ENCODE measurements at regions not wholly inside any gene's neighbourhood (a gene's known extent, or its start where the extent isn't known, plus 50 kb on each side); places are given as distances from the start of the nearest gene placed in this dataset.

GRCh38 chr4:156638925-156639605, 332.5 kb downstream of the PDGFC start (continued):
- TF ChIP-seq STAT1 (IDR thresholded peaks at IDR 0.05; ENCODE audit: unreplicated experiment), result no peak

GRCh38 chr4:156638334-156638733, 333.3 kb downstream of the PDGFC start:
- Mint-ChIP-seq H3K9me3 (no peaks in the 10 kb centered on the region), H3K4me3 (no peak overlapping the region), H3K4me1 (peaks cover 23% of the 10 kb centered on the region), H3K27ac (peak overlapping the region; percentile 32; the same call in 1 of the 2 replicates), H3K36me3 (ENCODE audit: low read depth) (no peaks in the 10 kb centered on the region), H3K27me3 (ENCODE audit: insufficient read depth, low read depth, poor library complexity) (no peaks in the 10 kb centered on the region)
- H3K79me2 ChIP-seq (replicated peaks; ENCODE audit: insufficient read depth), result no peaks in the 10 kb centered on the region
- peak overlapping the region; percentile 11; the same call in 1 of the 2 replicates for H3K4me2 ChIP-seq
- TF ChIP-seq EZH2phosphoT487 (IDR thresholded peaks at IDR 0.05; ENCODE audit: unreplicated experiment) (no peak), STAT1 (IDR thresholded peaks at IDR 0.05; ENCODE audit: unreplicated experiment) (no peak), EZH2 (IDR thresholded peaks at IDR 0.05; ENCODE audit: low read depth, unreplicated experiment) (no peak), CREB1 (CRISPR knock-in tag; IDR thresholded peaks at IDR 0.05; ENCODE audit: low read depth) (no peak), ZNF331 (CRISPR knock-in tag; IDR thresholded peaks at IDR 0.05; ENCODE audit: low read depth) (no peak), ZNF114 (CRISPR knock-in tag; IDR thresholded peaks at IDR 0.05) (no peak), ETS1 (IDR thresholded peaks at IDR 0.05) (no peak), JUNB (IDR thresholded peaks at IDR 0.05; ENCODE audit: unreplicated experiment) (no peak), REST (IDR thresholded peaks at IDR 0.05; ENCODE audit: unreplicated experiment) (no peak), POLR2AphosphoS5 (IDR thresholded peaks at IDR 0.05; ENCODE audit: low read depth) (no peak), NANOG (IDR thresholded peaks at IDR 0.05; ENCODE audit: borderline replicate concordance) (no peak)
- TF ChIP-seq, protein P1, sequence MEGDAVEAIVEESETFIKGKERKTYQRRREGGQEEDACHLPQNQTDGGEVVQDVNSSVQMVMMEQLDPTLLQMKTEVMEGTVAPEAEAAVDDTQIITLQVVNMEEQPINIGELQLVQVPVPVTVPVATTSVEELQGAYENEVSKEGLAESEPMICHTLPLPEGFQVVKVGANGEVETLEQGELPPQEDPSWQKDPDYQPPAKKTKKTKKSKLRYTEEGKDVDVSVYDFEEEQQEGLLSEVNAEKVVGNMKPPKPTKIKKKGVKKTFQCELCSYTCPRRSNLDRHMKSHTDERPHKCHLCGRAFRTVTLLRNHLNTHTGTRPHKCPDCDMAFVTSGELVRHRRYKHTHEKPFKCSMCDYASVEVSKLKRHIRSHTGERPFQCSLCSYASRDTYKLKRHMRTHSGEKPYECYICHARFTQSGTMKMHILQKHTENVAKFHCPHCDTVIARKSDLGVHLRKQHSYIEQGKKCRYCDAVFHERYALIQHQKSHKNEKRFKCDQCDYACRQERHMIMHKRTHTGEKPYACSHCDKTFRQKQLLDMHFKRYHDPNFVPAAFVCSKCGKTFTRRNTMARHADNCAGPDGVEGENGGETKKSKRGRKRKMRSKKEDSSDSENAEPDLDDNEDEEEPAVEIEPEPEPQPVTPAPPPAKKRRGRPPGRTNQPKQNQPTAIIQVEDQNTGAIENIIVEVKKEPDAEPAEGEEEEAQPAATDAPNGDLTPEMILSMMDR (conservative IDR thresholded peaks at IDR 0.05; ENCODE audit: low read depth in 2 of 2), result no peak
- TF ChIP-seq, protein P2, sequence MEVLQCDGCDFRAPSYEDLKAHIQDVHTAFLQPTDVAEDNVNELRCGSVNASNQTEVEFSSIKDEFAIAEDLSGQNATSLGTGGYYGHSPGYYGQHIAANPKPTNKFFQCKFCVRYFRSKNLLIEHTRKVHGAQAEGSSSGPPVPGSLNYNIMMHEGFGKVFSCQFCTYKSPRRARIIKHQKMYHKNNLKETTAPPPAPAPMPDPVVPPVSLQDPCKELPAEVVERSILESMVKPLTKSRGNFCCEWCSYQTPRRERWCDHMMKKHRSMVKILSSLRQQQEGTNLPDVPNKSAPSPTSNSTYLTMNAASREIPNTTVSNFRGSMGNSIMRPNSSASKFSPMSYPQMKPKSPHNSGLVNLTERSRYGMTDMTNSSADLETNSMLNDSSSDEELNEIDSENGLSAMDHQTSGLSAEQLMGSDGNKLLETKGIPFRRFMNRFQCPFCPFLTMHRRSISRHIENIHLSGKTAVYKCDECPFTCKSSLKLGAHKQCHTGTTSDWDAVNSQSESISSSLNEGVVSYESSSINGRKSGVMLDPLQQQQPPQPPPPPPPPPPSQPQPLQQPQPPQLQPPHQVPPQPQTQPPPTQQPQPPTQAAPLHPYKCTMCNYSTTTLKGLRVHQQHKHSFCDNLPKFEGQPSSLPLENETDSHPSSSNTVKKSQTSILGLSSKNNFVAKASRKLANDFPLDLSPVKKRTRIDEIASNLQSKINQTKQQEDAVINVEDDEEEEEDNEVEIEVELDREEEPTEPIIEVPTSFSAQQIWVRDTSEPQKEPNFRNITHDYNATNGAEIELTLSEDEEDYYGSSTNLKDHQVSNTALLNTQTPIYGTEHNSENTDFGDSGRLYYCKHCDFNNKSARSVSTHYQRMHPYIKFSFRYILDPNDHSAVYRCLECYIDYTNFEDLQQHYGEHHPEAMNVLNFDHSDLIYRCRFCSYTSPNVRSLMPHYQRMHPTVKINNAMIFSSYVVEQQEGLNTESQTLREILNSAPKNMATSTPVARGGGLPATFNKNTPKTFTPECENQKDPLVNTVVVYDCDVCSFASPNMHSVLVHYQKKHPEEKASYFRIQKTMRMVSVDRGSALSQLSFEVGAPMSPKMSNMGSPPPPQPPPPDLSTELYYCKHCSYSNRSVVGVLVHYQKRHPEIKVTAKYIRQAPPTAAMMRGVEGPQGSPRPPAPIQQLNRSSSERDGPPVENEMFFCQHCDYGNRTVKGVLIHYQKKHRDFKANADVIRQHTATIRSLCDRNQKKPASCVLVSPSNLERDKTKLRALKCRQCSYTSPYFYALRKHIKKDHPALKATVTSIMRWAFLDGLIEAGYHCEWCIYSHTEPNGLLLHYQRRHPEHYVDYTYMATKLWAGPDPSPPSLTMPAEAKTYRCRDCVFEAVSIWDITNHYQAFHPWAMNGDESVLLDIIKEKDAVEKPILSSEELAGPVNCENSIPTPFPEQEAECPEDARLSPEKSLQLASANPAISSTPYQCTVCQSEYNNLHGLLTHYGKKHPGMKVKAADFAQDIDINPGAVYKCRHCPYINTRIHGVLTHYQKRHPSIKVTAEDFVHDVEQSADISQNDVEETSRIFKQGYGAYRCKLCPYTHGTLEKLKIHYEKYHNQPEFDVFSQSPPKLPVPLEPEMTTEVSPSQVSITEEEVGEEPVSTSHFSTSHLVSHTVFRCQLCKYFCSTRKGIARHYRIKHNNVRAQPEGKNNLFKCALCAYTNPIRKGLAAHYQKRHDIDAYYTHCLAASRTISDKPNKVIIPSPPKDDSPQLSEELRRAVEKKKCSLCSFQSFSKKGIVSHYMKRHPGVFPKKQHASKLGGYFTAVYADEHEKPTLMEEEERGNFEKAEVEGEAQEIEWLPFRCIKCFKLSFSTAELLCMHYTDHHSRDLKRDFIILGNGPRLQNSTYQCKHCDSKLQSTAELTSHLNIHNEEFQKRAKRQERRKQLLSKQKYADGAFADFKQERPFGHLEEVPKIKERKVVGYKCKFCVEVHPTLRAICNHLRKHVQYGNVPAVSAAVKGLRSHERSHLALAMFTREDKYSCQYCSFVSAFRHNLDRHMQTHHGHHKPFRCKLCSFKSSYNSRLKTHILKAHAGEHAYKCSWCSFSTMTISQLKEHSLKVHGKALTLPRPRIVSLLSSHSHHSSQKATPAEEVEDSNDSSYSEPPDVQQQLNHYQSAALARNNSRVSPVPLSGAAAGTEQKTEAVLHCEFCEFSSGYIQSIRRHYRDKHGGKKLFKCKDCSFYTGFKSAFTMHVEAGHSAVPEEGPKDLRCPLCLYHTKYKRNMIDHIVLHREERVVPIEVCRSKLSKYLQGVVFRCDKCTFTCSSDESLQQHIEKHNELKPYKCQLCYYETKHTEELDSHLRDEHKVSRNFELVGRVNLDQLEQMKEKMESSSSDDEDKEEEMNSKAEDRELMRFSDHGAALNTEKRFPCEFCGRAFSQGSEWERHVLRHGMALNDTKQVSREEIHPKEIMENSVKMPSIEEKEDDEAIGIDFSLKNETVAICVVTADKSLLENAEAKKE (CRISPR knock-in tag; IDR thresholded peaks at IDR 0.05), result no peak
- H4K20me1 ChIP-seq (replicated peaks; ENCODE audit: insufficient read depth), result no peaks in the 10 kb centered on the region
- H2AFZ ChIP-seq, result no peak overlapping the region
- no peak overlapping the region for H3K27ac ChIP-seq (ENCODE audit: low read depth)
- H3K4me3 ChIP-seq, result no peak overlapping the region
- no peaks in the 10 kb centered on the region for H3K27me3 ChIP-seq (ENCODE audit: insufficient read depth)
- H3F3A ChIP-seq (replicated peaks; ENCODE audit: low read depth), result no peaks in the 10 kb centered on the region
- peaks cover 20% of the 10 kb centered on the region; the same call in 1 of the 2 replicates for H3K4me1 ChIP-seq (ENCODE audit: insufficient read depth)
- H3K36me3 ChIP-seq (ENCODE audit: insufficient read depth), result no peaks in the 10 kb centered on the region
- DNase-seq (ENCODE audit: low spot score) (peak; percentile 44), ATAC-seq (no peak)
- no peaks in the 10 kb centered on the region for H3K9me2 ChIP-seq (ENCODE audit: insufficient read depth)

Data from GM23338 (cell line).